ENCODE measurements at regions not wholly inside any gene's neighbourhood (a gene's known extent, or its start where the extent isn't known, plus 50 kb on each side); places are given as distances from the start of the nearest gene placed in this dataset.
"Not testable (repeated sequence)": the region's sequence is repeated elsewhere in the genome, so short reads cannot be mapped to it uniquely, and the experiment has no call there.

- TF ChIP-seq CTCF (IDR thresholded peaks at IDR 0.05; ENCODE audit: low read length); EZH2 (IDR thresholded peaks at IDR 0.05; ENCODE audit: borderline replicate concordance, low read length): not testable (repeated sequence)
Measured at GRCh38 chr1:221284991-221285390, 405.7 kb downstream of the HLX start.
